ENCODE measurements at regions not wholly inside any gene's neighbourhood (a gene's known extent, or its start where the extent isn't known, plus 50 kb on each side); places are given as distances from the start of the nearest gene placed in this dataset.

GRCh38 chr3:31462050-31462569 is 70.6 kb upstream of the STT3B start:
- H3K79me1 ChIP-seq (replicated peaks; ENCODE audit: low read length, poor library complexity, severe bottlenecking): no peaks in the 10 kb centered on the region
- peaks cover 0 to 38% of the 10 kb centered on the region in 2 experiments for H3K27me3 ChIP-seq (ENCODE audit: control insufficient read depth in 1 of 2, insufficient read depth in 1 of 2, low read length in 2 of 2)
- H3K14ac ChIP-seq (ENCODE audit: low read length in 2 of 2): no peak overlapping the region

GRCh38 chr3:31465999-31466398 is 66.7 kb upstream of the STT3B start:
- DNase-seq: peak; percentile 28
- H3K27ac ChIP-seq (ENCODE audit: low read length, poor library complexity, severe bottlenecking): no peak overlapping the region
- H3K4me3 ChIP-seq (ENCODE audit: insufficient read depth in 1 of 2, low read depth in 1 of 2, low read length in 2 of 2): no peak overlapping the region
- no peaks in the 10 kb centered on the region for H3K9me3 ChIP-seq (ENCODE audit: control insufficient read depth, low read length)
- no peak overlapping the region for H2AK5ac ChIP-seq (ENCODE audit: low read length, severe bottlenecking)
- H3K4me1 ChIP-seq (ENCODE audit: control insufficient read depth, insufficient read depth, low read depth, low read length): no peaks in the 10 kb centered on the region
- H3K18ac ChIP-seq (ENCODE audit: low read depth in 1 of 2, low read length in 2 of 2): no peak overlapping the region
- no peak overlapping the region for H2BK15ac ChIP-seq (ENCODE audit: low read depth, poor library complexity, severe bottlenecking)
- no peak overlapping the region for H3K9ac ChIP-seq (ENCODE audit: low read length)
- H2BK120ac ChIP-seq (ENCODE audit: low read depth, low read length): no peak overlapping the region
- H3K36me3 ChIP-seq (ENCODE audit: control insufficient read depth in 1 of 2, insufficient read depth in 2 of 2, low read depth in 1 of 2, low read length in 2 of 2): no peaks in the 10 kb centered on the region
- no peak overlapping the region for H4K8ac ChIP-seq (ENCODE audit: low read length)
- no peak overlapping the region for H2AFZ ChIP-seq (ENCODE audit: low read depth, low read length)
- no peak overlapping the region for H3K4ac ChIP-seq (ENCODE audit: low read depth in 1 of 2, low read length in 2 of 2)
- no peak overlapping the region for H3K4me2 ChIP-seq (ENCODE audit: low read length, poor library complexity, severe bottlenecking)
- H2BK5ac ChIP-seq (ENCODE audit: low read depth, low read length, poor library complexity, severe bottlenecking): no peak overlapping the region
- H2BK12ac ChIP-seq (ENCODE audit: low read length in 2 of 2): no peak overlapping the region
- H4K91ac ChIP-seq (ENCODE audit: low read length): no peak overlapping the region
- peaks cover 0 to 38% of the 10 kb centered on the region in 2 experiments for H3K27me3 ChIP-seq (ENCODE audit: control insufficient read depth in 1 of 2, insufficient read depth in 1 of 2, low read length in 2 of 2)
- no peak overlapping the region for H3K14ac ChIP-seq (ENCODE audit: low read length in 2 of 2)
- H3K79me1 ChIP-seq (replicated peaks; ENCODE audit: low read length, poor library complexity, severe bottlenecking): no peaks in the 10 kb centered on the region
- H3K23ac ChIP-seq (ENCODE audit: low read length in 2 of 2): no peak overlapping the region

More at GRCh38 chr3:31462050-31462569, 70.6 kb upstream of the STT3B start:
- no peaks in the 10 kb centered on the region for H3K36me3 ChIP-seq (ENCODE audit: control insufficient read depth in 1 of 2, insufficient read depth in 2 of 2, low read depth in 1 of 2, low read length in 2 of 2)
- H3K4ac ChIP-seq (ENCODE audit: low read depth in 1 of 2, low read length in 2 of 2): no peak overlapping the region
- H3K4me2 ChIP-seq (ENCODE audit: low read length, poor library complexity, severe bottlenecking): no peak overlapping the region
- no peaks in the 10 kb centered on the region for H3K4me1 ChIP-seq (ENCODE audit: control insufficient read depth, insufficient read depth, low read depth, low read length)
- no peak for DNase-seq
- H4K8ac ChIP-seq (ENCODE audit: low read length): no peak overlapping the region
- no peak overlapping the region for H3K9ac ChIP-seq (ENCODE audit: low read length)
- H2BK5ac ChIP-seq (ENCODE audit: low read depth, low read length, poor library complexity, severe bottlenecking): no peak overlapping the region
- no peak overlapping the region for H3K4me3 ChIP-seq (ENCODE audit: insufficient read depth in 1 of 2, low read depth in 1 of 2, low read length in 2 of 2)
- H2AK5ac ChIP-seq (ENCODE audit: low read length, severe bottlenecking): no peak overlapping the region
- H3K23ac ChIP-seq (ENCODE audit: low read length in 2 of 2): no peak overlapping the region
- H2AFZ ChIP-seq (ENCODE audit: low read depth, low read length): no peak overlapping the region
- H3K9me3 ChIP-seq (ENCODE audit: control insufficient read depth, low read length): peaks cover 2% of the 10 kb centered on the region
- H3K27ac ChIP-seq (ENCODE audit: low read length, poor library complexity, severe bottlenecking): no peak overlapping the region
- H2BK120ac ChIP-seq (ENCODE audit: low read depth, low read length): no peak overlapping the region
- no peak overlapping the region for H2BK15ac ChIP-seq (ENCODE audit: low read depth, poor library complexity, severe bottlenecking)
- no peak overlapping the region for H3K18ac ChIP-seq (ENCODE audit: low read depth in 1 of 2, low read length in 2 of 2)
- H4K91ac ChIP-seq (ENCODE audit: low read length): no peak overlapping the region
- WGBS: 77% methylated on average over 4 of the region's 4 CpGs
- no peak overlapping the region for H2BK12ac ChIP-seq (ENCODE audit: low read length in 2 of 2)

GRCh38 chr3:31466866-31467265 is 65.9 kb upstream of the STT3B start:
- H3K27ac ChIP-seq (ENCODE audit: low read length, poor library complexity, severe bottlenecking): no peak overlapping the region
- DNase-seq: no peak
- no peaks in the 10 kb centered on the region for H3K9me3 ChIP-seq (ENCODE audit: control insufficient read depth, low read length)
- H3K36me3 ChIP-seq (ENCODE audit: control insufficient read depth in 1 of 2, insufficient read depth in 2 of 2, low read depth in 1 of 2, low read length in 2 of 2): no peaks in the 10 kb centered on the region
- peaks cover 0 to 35% of the 10 kb centered on the region in 2 experiments for H3K27me3 ChIP-seq (ENCODE audit: control insufficient read depth in 1 of 2, insufficient read depth in 1 of 2, low read length in 2 of 2)
- no peak overlapping the region for H3K23ac ChIP-seq (ENCODE audit: low read length in 2 of 2)
- WGBS: 58% methylated on average over 2 of the region's 2 CpGs
- no peak overlapping the region for H3K4me2 ChIP-seq (ENCODE audit: low read length, poor library complexity, severe bottlenecking)
- H3K14ac ChIP-seq (ENCODE audit: low read length in 2 of 2): no peak overlapping the region
- no peaks in the 10 kb centered on the region for H3K4me1 ChIP-seq (ENCODE audit: control insufficient read depth, insufficient read depth, low read depth, low read length)
- no peak overlapping the region for H3K4ac ChIP-seq (ENCODE audit: low read depth in 1 of 2, low read length in 2 of 2)
- no peak overlapping the region for H3K9ac ChIP-seq (ENCODE audit: low read length)
- no peak overlapping the region for H3K18ac ChIP-seq (ENCODE audit: low read depth in 1 of 2, low read length in 2 of 2)
- no peak overlapping the region for H2BK15ac ChIP-seq (ENCODE audit: low read depth, poor library complexity, severe bottlenecking)
- no peak overlapping the region for H2AFZ ChIP-seq (ENCODE audit: low read depth, low read length)
- H4K8ac ChIP-seq (ENCODE audit: low read length): no peak overlapping the region
- H2BK12ac ChIP-seq (ENCODE audit: low read length in 2 of 2): no peak overlapping the region
- no peaks in the 10 kb centered on the region for H3K79me1 ChIP-seq (replicated peaks; ENCODE audit: low read length, poor library complexity, severe bottlenecking)
- no peak overlapping the region for H4K91ac ChIP-seq (ENCODE audit: low read length)
- no peak overlapping the region for H2AK5ac ChIP-seq (ENCODE audit: low read length, severe bottlenecking)
- H2BK5ac ChIP-seq (ENCODE audit: low read depth, low read length, poor library complexity, severe bottlenecking): no peak overlapping the region
- no peak overlapping the region for H2BK120ac ChIP-seq (ENCODE audit: low read depth, low read length)
- no peak overlapping the region for H3K4me3 ChIP-seq (ENCODE audit: insufficient read depth in 1 of 2, low read depth in 1 of 2, low read length in 2 of 2)

GRCh38 chr3:31468433-31468832 is 64.3 kb upstream of the STT3B start:
- no peak overlapping the region for H2AK5ac ChIP-seq (ENCODE audit: low read length, severe bottlenecking)
- no peak overlapping the region for H4K8ac ChIP-seq (ENCODE audit: low read length)
- H2BK12ac ChIP-seq (ENCODE audit: low read length in 2 of 2): no peak overlapping the region
- no peak overlapping the region for H3K4me3 ChIP-seq (ENCODE audit: insufficient read depth in 1 of 2, low read depth in 1 of 2, low read length in 2 of 2)
- H3K36me3 ChIP-seq (ENCODE audit: control insufficient read depth in 1 of 2, insufficient read depth in 2 of 2, low read depth in 1 of 2, low read length in 2 of 2): no peaks in the 10 kb centered on the region
- H2BK120ac ChIP-seq (ENCODE audit: low read depth, low read length): no peak overlapping the region
- 91% methylated on average over 3 of the region's 3 CpGs for WGBS
- peaks cover 0 to 20% of the 10 kb centered on the region in 2 experiments for H3K27me3 ChIP-seq (ENCODE audit: control insufficient read depth in 1 of 2, insufficient read depth in 1 of 2, low read length in 2 of 2)
- no peak overlapping the region for H4K91ac ChIP-seq (ENCODE audit: low read length)
- H3K14ac ChIP-seq (ENCODE audit: low read length in 2 of 2): no peak overlapping the region
- H3K9ac ChIP-seq (ENCODE audit: low read length): no peak overlapping the region
- H3K4ac ChIP-seq (ENCODE audit: low read depth in 1 of 2, low read length in 2 of 2): no peak overlapping the region
- no peak overlapping the region for H2BK5ac ChIP-seq (ENCODE audit: low read depth, low read length, poor library complexity, severe bottlenecking)
- H3K18ac ChIP-seq (ENCODE audit: low read depth in 1 of 2, low read length in 2 of 2): no peak overlapping the region
- peaks cover 2% of the 10 kb centered on the region for H3K4me1 ChIP-seq (ENCODE audit: control insufficient read depth, insufficient read depth, low read depth, low read length)
- no peak overlapping the region for H3K23ac ChIP-seq (ENCODE audit: low read length in 2 of 2)
- no peak overlapping the region for H3K4me2 ChIP-seq (ENCODE audit: low read length, poor library complexity, severe bottlenecking)
- H3K9me3 ChIP-seq (ENCODE audit: control insufficient read depth, low read length): no peaks in the 10 kb centered on the region
- no peak for DNase-seq
- no peaks in the 10 kb centered on the region for H3K79me1 ChIP-seq (replicated peaks; ENCODE audit: low read length, poor library complexity, severe bottlenecking)
- no peak overlapping the region for H2AFZ ChIP-seq (ENCODE audit: low read depth, low read length)
- H3K27ac ChIP-seq (ENCODE audit: low read length, poor library complexity, severe bottlenecking): no peak overlapping the region
- no peak overlapping the region for H2BK15ac ChIP-seq (ENCODE audit: low read depth, poor library complexity, severe bottlenecking)
